ENCODE measurements at regions not wholly inside any gene's neighbourhood (a gene's known extent, or its start where the extent isn't known, plus 50 kb on each side); places are given as distances from the start of the nearest gene placed in this dataset.

DNA sequence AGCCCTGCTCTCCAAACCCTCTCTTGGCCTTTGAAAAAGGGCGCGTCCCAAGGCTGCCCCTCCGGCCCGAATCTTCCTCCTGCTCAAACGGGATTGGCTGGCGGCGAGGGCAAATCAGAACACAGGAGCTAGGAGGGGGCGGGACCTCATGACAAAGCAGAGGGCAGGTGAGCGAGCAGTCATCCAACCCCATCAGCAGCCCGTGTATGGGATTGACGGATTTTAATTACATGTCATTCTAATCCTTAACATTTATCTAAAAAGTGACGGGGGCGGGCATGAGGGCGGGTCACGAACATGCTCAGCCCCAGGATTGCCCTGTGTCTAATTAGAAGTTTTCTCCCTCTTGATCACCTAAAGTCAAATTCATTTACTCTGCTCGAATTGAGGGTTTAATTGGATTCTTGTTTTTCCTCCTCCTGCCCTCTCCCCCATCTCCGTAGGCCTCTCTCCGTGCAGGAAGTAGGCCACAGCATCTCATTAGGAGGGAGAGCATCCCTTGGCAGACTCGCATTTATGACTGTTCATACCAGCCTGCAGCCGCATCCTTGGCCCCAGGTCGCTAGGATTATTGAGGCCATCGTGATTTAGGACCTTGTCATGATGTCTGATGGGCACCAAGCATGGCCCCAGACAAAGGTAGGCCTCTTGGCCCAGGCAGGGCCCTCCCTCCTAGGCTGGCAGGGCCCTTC is 147.1 kb downstream of the CHST1 start:
- DNase-seq (ENCODE audit: low spot score) = no peak

GRCh38 chr11:45517171-45517770 is 148.2 kb downstream of the CHST1 start:
- peak; percentile 6 for DNase-seq (ENCODE audit: low spot score)

- peak; percentile 30 for DNase-seq (ENCODE audit: low spot score)
Measured at GRCh38 chr11:45513821-45514340, 151.5 kb downstream of the CHST1 start.

DNA sequence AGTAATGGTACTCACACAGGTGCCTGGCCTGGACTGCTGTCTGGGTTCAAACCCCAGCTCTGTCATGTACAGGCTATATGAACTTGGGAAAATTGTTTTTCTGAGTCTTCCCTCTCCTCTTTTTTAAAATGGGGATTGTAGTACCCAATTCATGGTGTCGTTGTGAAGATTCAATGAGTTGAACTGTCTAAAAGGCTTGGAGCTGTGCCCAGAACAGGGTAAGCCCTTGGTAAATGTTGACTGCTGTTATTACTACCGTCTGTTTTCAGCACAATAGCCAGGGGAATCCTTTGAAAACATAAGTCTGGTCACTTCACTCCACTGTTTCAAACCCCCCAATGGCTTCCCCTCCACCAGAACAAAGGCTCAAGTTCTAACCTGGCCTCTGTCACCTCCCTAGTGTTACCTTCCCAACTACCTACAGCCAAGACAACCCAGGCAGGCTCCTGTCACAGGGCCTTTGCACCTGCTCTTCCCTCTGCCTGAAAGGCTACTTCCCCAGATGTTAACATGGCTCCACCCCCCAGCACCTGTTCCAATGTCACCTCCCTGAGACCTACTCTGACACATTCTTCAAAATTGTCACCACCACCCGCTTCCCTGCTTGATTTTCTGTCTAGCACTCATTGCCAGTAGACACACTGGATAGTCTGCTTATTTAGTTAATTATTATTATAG is 152.8 kb downstream of the CHST1 start:
- peak; percentile 30 for DNase-seq (ENCODE audit: low spot score)

DNA sequence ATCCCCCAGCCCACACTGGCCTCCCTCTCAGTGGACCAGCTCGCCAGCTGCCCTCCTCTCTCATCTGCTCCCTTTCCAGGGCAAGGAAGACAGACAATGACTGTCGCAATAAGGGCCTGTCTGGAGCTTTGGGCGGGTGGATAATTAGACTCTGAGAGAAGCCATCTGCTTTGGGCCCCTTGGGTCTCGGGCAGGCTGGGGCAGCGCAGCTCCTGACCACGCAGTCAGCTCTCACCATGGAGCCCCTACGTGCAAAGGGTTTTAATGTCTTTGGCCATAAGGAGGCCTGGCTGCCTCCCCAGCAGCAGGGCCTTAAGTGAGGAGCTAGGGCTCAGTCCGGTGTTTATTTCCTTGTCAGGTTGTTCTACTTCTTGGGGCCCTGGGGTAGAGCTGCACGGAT is 153.9 kb downstream of the CHST1 start:
- peak; percentile 45 for DNase-seq (ENCODE audit: low spot score)

DNA sequence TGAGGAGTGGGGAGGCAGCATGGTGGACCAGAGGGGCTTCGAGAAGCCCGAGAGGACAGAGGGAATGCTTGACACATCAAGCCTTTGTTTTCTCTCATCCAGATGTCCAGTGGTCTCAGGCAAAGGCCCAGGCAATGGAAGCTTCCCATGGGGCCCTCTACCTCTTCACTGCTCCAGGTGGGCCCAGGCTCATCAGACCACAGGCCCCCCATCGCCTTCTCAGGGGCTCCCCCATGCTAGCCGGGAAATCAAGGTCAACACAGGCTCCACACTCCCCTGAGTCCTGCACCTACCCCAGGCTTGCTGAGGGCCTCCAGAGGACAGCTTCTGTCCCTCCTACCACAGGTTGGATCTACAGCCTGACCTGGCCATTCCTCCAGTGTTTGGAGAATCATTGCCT is 157.5 kb downstream of the CHST1 start:
- peak; percentile 46 for DNase-seq (ENCODE audit: low spot score)

- DNase-seq (ENCODE audit: low spot score) = no peak
Measured at GRCh38 chr11:45503311-45503710, 162.1 kb downstream of the CHST1 start.

GRCh38 chr11:45502226-45502545 is 163.2 kb downstream of the CHST1 start:
- no peak for DNase-seq (ENCODE audit: low spot score)

DNA sequence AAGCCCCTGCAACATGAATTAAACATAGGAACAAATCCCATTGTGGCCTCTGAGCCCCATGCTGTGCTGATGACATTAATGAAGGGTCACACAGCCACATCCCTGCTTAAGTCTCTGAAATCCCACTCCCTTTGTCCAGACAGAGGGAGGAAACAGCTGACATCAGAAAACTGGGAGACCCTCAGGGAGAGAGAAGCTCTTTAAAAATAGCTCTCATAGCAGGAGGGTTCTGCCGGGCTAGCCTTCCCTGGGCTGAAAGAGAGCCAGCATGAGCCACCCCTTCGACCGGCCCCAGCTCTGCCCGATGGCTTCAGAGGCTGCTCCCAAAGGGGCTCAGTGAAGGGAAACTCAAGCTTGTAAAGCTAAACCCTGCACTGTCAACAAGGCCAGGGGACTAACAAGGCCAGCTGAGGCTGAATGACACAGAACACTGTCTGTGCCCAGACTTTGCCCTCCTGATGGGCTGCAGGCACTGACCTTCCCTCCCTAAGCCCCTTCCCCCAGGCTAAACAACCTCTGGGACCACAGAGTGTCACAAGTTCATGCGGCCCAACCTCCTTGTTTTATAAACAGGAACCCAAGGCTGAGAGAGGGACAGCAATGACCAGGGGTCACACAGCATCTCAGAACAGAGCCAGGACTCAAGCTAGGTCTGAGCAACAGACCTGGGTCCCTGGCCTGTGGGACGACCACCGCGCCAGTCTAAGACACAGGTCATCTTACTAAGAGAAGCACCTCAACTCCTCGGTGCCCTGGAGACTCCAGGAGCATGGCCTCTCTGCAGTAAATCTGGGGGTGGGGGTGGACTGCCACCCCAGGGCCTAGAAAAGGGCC is 163.8 kb downstream of the CHST1 start:
- no peak for DNase-seq (ENCODE audit: low spot score)

DNA sequence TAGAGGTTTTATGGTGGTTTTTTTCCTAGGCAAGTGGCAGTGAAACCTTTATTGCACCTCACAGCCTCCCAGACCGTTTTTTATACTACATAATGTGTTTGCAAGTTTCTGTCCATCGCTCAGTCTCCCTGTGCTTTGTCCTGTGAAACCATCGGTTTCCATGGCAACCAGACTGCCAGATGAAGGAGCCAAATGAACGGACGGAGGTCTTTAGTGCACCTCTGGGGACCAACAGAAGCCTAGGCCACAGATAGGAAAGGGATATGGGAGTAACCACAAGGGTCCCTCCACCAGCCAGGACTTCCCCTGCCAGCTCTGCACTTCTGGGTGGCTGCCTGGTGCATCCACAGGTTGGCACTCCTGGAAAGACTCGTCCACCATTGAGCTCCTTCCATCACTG is 165.0 kb downstream of the CHST1 start:
- no peak for DNase-seq (ENCODE audit: low spot score)

DNA sequence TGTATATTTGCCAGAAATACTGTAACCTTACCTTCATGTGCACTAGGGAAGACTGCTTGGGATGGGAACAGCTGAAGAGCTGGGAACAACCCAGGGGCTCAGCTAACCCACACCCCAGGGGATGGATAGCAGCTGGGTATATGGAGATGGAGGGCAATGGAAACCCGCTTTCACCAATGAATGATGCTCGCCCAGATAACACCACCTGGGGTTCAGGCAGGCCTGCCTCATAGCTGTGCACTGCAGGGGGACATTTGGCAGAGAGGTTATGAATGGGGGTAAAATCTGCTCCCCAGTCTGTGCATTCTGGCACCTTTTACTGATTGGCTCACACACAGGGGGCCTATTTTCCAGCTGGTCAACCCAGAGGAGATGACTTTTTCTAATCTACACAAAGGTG is 170.7 kb downstream of the CHST1 start:
- DNase-seq (ENCODE audit: low spot score) = peak; percentile 58

DNA sequence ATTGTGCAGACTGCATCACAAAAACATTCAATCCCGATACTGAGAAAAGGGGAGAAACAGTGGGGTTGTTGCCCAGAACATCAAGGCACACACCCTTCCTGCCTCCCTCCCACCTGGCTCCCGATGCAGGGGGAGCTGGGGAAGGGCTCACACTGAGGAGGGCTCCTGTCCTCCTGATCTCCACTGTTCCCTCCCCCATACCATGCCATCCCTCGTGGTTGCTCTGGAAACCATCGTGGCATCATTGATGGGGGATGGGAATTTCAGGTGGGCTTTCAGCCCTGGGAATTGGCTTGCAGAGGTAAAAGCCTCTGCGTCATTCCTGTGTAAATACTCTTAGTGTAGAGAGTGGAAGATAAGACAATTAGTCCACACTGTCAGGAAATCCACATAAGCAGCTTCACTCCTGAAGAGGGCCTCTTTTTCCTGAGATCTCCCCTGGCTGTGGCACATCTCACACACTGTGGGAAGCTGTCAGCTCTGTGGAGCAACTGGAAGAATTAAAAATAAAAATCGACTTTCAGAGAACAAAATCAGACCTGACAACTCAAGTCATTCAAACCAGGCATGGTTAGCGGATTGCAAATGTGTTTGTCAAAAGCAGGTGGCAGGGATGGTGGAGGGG is 176.0 kb downstream of the CHST1 start:
- peak; percentile 37 for DNase-seq (ENCODE audit: low spot score)

DNA sequence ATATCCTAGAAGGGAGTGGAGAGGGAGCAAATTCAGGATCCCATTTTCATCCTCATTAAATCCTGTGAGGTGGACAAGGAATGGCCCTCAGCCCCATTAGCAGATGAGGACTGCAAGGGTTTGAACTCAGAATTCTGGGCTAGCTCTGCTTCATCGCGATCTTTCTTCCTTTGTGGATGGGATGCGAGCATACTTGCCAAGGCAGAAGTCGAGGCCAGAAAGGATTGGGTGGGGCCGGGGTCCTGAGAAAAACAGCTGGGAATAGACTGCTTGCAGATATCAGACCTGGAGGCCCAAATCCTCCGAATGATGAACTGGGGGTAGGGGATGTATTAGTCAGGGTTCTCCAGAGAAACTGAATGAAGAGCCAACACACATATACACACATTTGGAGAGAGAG is 179.0 kb downstream of the CHST1 start:
- DNase-seq (ENCODE audit: low spot score) = no peak

DNA sequence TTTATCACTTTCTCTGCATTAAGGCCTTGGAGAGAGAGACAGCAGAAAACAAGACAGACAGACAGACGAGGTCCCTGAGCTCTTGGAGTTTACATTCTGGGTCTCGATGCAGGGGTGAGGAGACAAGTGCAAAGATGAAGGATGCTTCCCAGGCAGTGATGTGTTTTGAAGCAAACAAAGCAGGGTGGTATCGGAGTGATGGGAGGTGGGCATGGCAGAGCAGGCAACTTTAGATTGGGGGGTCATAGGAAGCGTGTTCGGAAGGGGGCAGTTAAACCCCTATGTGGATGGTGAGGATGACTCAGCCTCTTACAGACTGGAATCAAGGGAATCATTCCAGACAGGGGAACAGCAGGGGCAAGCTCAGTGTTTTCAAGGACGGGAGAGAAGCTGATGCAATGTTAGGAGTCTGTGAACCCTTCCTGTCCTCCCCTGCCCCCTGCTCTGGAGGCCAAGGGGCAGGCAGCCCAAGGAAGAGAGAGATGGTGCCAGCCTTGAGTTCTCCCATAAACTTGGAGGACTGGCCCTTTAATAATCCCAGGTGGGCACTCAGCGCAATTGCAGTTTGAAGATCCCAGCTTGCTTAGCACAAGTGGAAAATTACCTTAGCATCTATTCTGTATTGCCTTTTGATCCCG is 180.2 kb downstream of the CHST1 start:
- peak; percentile 38 for DNase-seq (ENCODE audit: low spot score)

DNA sequence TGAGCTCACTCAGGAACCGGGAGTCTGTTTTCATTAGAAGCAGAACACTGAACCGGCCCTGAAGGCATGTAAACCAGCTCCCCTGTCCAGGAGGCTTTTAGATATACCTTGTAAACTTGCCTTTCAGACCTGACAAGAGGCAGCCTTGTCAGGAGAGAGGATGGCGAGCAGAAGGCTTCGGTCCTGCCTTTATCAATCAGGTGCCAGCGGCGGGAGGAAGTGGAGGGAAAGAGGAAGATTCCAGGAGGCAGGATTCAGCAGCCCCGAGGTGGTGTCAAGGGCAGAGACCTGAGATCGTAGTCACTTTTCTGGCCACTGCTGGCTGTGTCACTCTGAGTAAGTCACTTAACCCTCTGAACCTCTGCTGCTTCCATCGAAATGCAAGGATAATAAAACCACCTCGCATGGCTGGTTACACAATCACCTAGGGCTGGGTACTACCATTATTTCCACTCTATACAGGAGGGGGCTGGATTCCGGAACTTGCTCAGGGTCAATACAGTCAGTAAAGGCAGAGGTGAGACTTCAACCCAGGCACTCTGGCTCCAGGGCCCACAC is 181.0 kb downstream of the CHST1 start:
- DNase-seq (ENCODE audit: low spot score) = peak; percentile 55

DNA sequence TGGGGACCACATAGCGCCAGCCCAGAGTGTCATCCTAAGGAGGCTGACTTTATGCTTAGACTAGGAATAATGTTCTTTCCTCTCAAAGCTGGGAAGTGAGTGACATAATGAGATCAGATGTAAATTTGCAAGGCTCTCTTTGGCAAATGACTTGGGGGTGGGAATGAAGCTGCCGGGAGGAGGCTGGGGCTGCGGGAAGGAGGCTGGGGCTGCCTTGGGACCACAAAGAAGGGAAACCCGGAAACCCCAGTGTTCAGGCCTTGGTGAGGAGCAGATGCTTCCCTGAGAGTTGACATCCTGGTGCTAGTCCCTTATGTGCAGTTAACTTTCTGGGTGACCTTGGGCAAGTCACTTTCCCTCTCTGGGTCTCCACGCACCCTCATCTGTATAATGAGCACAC is 182.0 kb downstream of the CHST1 start:
- DNase-seq (ENCODE audit: low spot score) = peak; percentile 53

DNA sequence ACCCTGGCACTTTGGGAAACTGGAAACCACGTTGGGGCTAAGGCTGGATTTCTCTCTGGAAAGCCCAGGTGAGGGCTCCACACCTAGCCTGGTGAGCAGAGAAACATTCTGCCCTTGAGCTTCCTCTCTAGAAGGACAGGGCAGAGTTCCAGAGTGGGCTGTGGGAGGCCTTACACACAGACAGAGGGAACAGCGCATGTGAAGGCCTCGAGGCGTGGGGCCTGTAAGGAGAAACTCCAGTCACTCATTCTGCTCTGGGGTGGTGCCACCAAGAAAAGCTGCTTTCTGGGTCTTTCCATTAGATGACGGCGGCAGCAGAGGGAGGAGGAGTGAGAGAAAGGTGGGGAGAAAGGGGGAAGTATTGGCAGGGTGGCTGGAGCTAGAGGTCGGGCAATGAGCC is 183.1 kb downstream of the CHST1 start:
- DNase-seq (ENCODE audit: low spot score) = peak; percentile 34

GRCh38 chr11:45481026-45481425 is 184.4 kb downstream of the CHST1 start:
- peak; percentile 47 for DNase-seq (ENCODE audit: low spot score)

GRCh38 chr11:45477588-45477987 is 187.8 kb downstream of the CHST1 start:
- DNase-seq (ENCODE audit: low spot score) = peak; percentile 45

DNA sequence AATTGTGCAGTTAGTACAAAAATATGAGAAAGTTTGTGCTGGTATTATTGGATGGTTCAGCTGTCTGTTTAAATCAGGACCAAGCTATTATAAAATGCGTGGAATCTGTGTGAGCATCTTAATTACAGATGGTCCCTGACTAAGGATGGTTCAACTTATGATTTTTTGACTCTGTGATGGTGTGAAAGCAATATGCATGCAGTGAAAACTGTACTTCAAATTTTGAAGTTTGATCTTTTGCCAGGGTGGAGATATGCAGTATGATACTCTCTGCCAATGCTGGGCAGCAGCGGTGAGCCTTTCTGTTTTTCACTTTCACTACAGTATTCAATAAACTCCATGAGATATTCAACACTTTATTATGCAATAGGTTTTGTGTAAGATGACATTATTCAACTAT is 189.3 kb downstream of the CHST1 start:
- DNase-seq (ENCODE audit: low spot score) = no peak

DNA sequence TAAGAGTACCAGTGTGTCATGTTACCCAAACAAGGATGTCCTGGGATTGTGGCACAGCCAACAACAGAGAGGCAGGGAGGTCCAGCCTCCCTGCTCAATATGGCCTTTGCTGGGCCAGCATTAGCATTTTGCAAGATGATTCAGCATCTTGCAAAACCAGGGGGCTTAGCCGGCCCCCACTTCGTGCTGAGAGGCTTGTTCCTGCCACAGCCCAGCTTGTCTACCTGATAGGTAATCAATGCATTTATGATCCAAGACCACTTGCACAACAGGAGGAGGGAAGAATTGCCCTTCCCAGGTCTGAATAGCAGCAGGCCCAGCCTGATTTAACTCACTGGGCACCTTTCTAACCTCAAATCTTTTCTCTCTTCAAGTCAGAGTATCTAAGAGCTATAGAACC is 189.0 kb upstream of the SYT13 start:
- DNase-seq (ENCODE audit: low spot score) = peak; percentile 55
